Smooth muscle cell (in vitro differentiated cells): ENCODE measurements at regions not wholly inside any gene's neighbourhood (a gene's known extent, or its start where the extent isn't known, plus 50 kb on each side); places are given as distances from the start of the nearest gene placed in this dataset.

Source experiments
- DNase-seq: peaks from one replicate; lab custom pipeline; 2025; ENCODE audit not compliant: unreplicated experiment; lab: John Stamatoyannopoulos, UW
- H2AFZ ChIP-seq: fragments of 200-600 bp; sonication (generic); 2 replicates; pipeline ENCODE4 v1.6.0; 2016; ENCODE audit warnings: antibody characterized with exemption, low read depth, mild to moderate bottlenecking
- H3F3A ChIP-seq: fragments of 200-600 bp; sonication (generic); 2 replicates; pipeline ENCODE4 v1.6.0; 2017; ENCODE audit warnings: antibody characterized with exemption, low read depth
- H3K27ac ChIP-seq: fragments of 200-600 bp; sonication (generic); 2 replicates; pipeline ENCODE4 v1.5.1; 2016; ENCODE audit warnings: low read depth, mild to moderate bottlenecking
- H3K27me3 ChIP-seq: fragments of 200-600 bp; sonication (generic); 2 replicates; pipeline ENCODE4 v1.6.1; 2016; ENCODE audit warnings: low read depth, mild to moderate bottlenecking
- H3K36me3 ChIP-seq: fragments of 200-600 bp; sonication (generic); 2 replicates; pipeline ENCODE4 v1.5.1; 2016; ENCODE audit warnings: low read depth
- H3K4me1 ChIP-seq: fragments of 200-600 bp; sonication (generic); 2 replicates; pipeline ENCODE4 v1.5.1; 2016; ENCODE audit warnings: low read depth
- H3K4me2 ChIP-seq: fragments of 200-600 bp; sonication (generic); 2 replicates; pipeline ENCODE4 v1.6.0; 2016; ENCODE audit warnings: mild to moderate bottlenecking
- H3K4me3 ChIP-seq: fragments of 200-600 bp; sonication (generic); 2 replicates; pipeline ENCODE4 v1.5.1; 2016; ENCODE audit warnings: mild to moderate bottlenecking
- H3K79me2 ChIP-seq: fragments of 200-600 bp; sonication (generic); 2 replicates; pipeline ENCODE4 v1.6.0; 2016; ENCODE audit warnings: low read depth, mild to moderate bottlenecking
- H3K9ac ChIP-seq: fragments of 200-600 bp; sonication (generic); 2 replicates; pipeline ENCODE4 v1.6.0; 2016; ENCODE audit warnings: low read depth
- H3K9me3 ChIP-seq: fragments of 200-600 bp; sonication (generic); replicated peaks from 2 replicates; pipeline ENCODE4 v1.5.1; 2016; ENCODE audit warnings: low read depth
- H4K20me1 ChIP-seq: fragments of 200-600 bp; sonication (generic); 2 replicates; pipeline ENCODE4 v1.6.0; 2016; ENCODE audit warnings: low read depth
- WGBS: methylation state at CpG from one replicate; pipeline ENCODE4 v1.1.7; 2016; ENCODE audit warnings: low lambda C conversion rate; 5-methylcytosine and 5-hydroxymethylcytosine counted together
- TF ChIP-seq, protein P1 (sequence below): fragments of 200-600 bp; sonication (generic); IDR thresholded peaks from 2 replicates; pipeline ENCODE4 v1.5.1; 2017; ENCODE audit warnings: borderline replicate concordance, mild to moderate bottlenecking, antibody characterized with exemption; ENCODE audit not compliant: insufficient read depth, poor library complexity, severe bottlenecking

DNA sequence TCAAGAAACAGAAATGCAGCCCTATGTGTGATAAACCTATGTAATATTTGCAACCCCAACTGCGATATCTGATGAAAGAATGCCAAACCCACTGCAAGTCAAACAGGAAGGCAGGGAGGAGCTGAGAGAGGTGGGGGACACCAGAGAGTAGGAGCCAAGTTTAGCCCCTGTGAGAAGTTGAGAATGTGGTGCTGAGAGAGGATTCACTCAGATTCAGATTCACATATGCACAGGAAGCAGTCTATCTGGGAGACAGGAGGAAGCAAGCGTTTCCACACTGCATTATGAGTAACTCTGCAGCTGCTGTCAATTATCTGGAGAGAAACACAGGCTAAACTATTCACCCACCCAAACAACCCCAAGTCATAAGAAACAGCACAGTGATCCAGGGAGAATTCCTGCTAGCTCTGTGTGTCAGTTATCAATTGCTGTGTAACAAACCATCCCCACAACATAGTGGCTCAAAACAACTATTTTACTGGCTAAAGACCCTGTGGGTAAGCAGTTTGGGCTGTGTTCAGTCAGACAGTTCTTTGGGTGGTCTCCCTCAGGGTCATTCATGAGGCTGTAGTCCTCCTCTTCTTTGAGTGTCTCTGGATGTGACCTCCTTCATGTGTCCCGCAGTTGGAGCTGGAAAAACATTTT lies 161.9 kb upstream of the RAI14 start:
- TF ChIP-seq, protein P1, sequence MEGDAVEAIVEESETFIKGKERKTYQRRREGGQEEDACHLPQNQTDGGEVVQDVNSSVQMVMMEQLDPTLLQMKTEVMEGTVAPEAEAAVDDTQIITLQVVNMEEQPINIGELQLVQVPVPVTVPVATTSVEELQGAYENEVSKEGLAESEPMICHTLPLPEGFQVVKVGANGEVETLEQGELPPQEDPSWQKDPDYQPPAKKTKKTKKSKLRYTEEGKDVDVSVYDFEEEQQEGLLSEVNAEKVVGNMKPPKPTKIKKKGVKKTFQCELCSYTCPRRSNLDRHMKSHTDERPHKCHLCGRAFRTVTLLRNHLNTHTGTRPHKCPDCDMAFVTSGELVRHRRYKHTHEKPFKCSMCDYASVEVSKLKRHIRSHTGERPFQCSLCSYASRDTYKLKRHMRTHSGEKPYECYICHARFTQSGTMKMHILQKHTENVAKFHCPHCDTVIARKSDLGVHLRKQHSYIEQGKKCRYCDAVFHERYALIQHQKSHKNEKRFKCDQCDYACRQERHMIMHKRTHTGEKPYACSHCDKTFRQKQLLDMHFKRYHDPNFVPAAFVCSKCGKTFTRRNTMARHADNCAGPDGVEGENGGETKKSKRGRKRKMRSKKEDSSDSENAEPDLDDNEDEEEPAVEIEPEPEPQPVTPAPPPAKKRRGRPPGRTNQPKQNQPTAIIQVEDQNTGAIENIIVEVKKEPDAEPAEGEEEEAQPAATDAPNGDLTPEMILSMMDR, result no peak
- no peak overlapping the region for H3K9ac ChIP-seq
- H3K36me3 ChIP-seq, result no peaks in the 10 kb centered on the region
- H3K4me1 ChIP-seq, result peaks cover 22% of the 10 kb centered on the region
- H3K27me3 ChIP-seq, result no peaks in the 10 kb centered on the region
- no peak overlapping the region for H2AFZ ChIP-seq
- H3K4me2 ChIP-seq, result no peak overlapping the region
- no peaks in the 10 kb centered on the region for H3K79me2 ChIP-seq
- H3K4me3 ChIP-seq, result no peak overlapping the region
- WGBS, result 78% methylated on average over 3 of the region's 3 CpGs
- H3K9me3 ChIP-seq, result no peaks in the 10 kb centered on the region
- H4K20me1 ChIP-seq, result no peaks in the 10 kb centered on the region
- peak overlapping the region; percentile 29 for H3K27ac ChIP-seq
- DNase-seq, result no peak
- H3F3A ChIP-seq, result peaks cover 18% of the 10 kb centered on the region

GRCh38 chr5:34495178-34495577 lies 160.9 kb upstream of the RAI14 start:
- TF ChIP-seq, protein P1, result no peak
- no peak for DNase-seq
- H3F3A ChIP-seq, result peaks cover 20% of the 10 kb centered on the region
- H3K36me3 ChIP-seq, result no peaks in the 10 kb centered on the region
- H3K27me3 ChIP-seq, result no peaks in the 10 kb centered on the region
- no peaks in the 10 kb centered on the region for H4K20me1 ChIP-seq
- 92% methylated on average over 4 of the region's 4 CpGs for WGBS
- no peak overlapping the region for H3K4me2 ChIP-seq
- H3K4me1 ChIP-seq, result peaks cover 22% of the 10 kb centered on the region
- no peak overlapping the region for H3K9ac ChIP-seq
- no peaks in the 10 kb centered on the region for H3K9me3 ChIP-seq
- H3K4me3 ChIP-seq, result no peak overlapping the region
- no peak overlapping the region for H3K27ac ChIP-seq
- no peak overlapping the region for H2AFZ ChIP-seq
- no peaks in the 10 kb centered on the region for H3K79me2 ChIP-seq

DNA sequence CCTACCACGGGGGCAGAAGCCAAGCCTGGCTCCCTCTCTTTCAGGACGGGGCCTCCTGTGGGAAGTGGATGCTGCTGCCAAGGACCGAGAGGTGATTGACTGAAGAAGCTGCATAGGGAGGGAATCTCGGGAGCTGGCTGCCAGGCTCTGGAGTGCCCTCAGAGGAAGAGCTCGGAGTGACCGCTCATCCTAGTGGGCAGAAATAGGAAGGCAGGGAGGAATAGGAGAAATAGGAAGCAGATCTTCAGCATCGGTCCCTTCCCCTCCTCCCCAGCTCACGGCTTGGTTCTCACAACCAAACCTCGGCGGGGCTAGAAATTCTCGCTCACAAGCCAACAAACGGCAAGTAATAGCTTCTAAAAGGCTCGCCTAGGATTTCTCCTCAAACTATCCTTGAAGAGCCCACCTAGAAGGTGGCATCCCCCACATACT lies 159.9 kb upstream of the RAI14 start:
- TF ChIP-seq, protein P1, result no peak
- H3K27ac ChIP-seq, result no peak overlapping the region
- 81% methylated on average over 13 of the region's 13 CpGs for WGBS
- no peaks in the 10 kb centered on the region for H4K20me1 ChIP-seq
- no peak for DNase-seq
- H3K4me1 ChIP-seq, result peaks cover 13% of the 10 kb centered on the region
- H3K79me2 ChIP-seq, result no peaks in the 10 kb centered on the region
- no peaks in the 10 kb centered on the region for H3K27me3 ChIP-seq
- H3K4me3 ChIP-seq, result no peak overlapping the region
- no peak overlapping the region for H2AFZ ChIP-seq
- H3K9ac ChIP-seq, result no peak overlapping the region
- no peak overlapping the region for H3K4me2 ChIP-seq
- H3K36me3 ChIP-seq, result no peaks in the 10 kb centered on the region
- H3F3A ChIP-seq, result peaks cover 15% of the 10 kb centered on the region
- no peaks in the 10 kb centered on the region for H3K9me3 ChIP-seq
